CD4-positive, alpha-beta T cell treated with Interleukin-21 for 1 hour (primary cell): ENCODE measurements at regions not wholly inside any gene's neighbourhood (a gene's known extent, or its start where the extent isn't known, plus 50 kb on each side); places are given as distances from the start of the nearest gene placed in this dataset.

Source experiments
- DNase-seq: peaks from one replicate; pipeline ENCODE4 v3.0.0-alpha.2; 2020

DNA sequence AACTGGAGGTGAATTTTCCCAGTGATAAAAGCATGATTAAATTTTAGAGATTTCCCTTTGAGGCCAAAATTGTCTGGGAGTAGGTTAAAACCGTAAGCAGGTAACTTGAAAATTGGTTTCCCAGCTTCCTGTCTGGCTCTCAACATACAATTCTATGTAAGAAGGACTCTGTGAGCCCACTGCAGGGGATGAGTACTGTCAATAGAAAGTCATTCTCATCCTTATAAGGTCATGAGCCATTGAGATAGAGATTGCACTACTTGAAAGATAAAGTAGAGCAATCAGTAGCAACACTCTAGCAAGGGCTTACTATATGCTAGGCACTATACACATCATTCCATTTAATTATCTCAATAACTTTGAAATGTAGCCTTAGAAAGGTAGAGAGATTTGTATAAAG is 225.6 kb upstream of the HMGA2 start:
- DNase-seq: no peak

DNA sequence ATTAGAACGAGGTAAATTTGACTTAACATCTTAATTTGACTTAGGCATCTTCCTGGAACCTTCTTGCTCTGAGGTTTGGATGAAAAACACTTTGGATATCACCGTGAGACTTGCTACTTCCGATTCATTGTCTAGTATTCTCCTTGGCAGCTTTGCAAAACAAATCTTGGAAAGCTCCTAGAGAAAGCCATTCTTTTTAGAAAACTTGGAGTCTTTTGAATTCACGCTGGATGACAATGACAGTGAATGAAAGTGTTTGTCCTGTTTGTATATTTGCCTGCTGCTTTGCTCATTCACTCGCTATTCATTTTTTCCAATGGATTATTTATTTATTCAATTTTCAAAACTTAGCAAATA is 222.1 kb upstream of the HMGA2 start:
- no peak for DNase-seq

DNA sequence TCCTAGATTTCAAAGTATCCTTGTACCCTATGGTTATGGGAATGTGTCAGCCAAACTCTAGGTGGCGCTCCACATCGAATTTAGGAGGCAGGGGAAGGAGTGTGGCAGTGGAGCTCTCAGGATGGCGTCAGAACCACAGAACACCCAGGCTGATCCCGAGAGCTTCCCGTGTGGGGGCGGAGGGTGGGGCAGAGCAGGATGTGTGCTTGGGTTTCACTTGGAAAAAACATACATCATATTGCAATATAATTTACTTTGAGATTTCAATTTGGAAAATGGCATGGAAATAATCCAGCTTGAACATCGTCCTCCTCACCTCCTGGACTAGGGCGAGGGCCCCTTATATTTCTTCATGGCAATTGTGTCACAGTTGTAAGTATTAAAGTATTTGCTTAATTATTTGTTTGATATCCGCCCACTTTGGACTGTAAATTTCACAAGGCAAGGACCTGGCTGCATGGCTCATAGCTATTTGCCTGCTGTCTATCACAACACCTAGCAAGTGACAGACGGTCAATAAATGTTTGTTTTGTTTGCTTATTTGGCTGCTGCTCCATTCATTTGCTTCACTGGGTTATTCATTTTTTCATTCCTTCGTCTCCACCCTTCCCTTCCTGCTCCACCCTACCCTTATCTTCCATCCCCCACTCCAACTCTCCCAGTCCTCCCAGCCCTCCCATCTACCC is 221.5 kb upstream of the HMGA2 start:
- peak; percentile 2 for DNase-seq

GRCh38 chr12:65603438-65604351 is 220.6 kb upstream of the HMGA2 start:
- no peak for DNase-seq

- no peak for DNase-seq
These were observed 219.3 kb upstream of the HMGA2 start for GRCh38 chr12:65605019-65605418.

GRCh38 chr12:65606008-65606766 is 218.1 kb upstream of the HMGA2 start:
- DNase-seq: no peak

- DNase-seq: no peak
These were observed 216.9 kb upstream of the HMGA2 start for GRCh38 chr12:65607401-65607841.

DNA sequence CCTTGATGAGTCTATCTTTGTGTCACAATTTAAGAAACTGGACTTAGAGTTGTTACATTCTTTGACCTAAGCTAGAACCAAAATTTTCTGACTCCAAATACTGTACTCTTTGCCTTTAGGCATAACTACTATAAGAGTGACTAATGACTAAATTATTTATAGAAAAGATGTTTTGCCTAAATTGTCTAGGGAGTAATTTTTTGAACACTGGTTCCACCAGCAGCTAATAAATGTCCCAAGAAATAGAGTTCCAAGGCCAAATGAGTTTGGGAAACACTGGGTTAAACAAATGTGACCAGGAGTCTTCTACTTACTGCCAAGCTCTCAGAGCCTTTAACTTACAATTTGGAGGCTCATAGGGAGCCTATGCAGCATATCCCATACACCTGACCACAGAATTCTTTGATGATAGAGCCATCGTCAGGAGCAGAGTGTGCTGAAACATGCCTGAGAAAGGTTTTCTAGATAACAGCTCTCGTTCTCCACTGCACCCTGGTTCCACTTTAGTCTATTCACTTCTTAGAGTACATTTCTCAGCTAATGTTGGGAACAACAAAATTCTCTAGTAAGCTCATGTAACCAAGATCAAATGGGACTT is 215.9 kb upstream of the HMGA2 start:
- DNase-seq: no peak

- DNase-seq: no peak
These were observed 214.9 kb upstream of the HMGA2 start for GRCh38 chr12:65609359-65609771.

DNA sequence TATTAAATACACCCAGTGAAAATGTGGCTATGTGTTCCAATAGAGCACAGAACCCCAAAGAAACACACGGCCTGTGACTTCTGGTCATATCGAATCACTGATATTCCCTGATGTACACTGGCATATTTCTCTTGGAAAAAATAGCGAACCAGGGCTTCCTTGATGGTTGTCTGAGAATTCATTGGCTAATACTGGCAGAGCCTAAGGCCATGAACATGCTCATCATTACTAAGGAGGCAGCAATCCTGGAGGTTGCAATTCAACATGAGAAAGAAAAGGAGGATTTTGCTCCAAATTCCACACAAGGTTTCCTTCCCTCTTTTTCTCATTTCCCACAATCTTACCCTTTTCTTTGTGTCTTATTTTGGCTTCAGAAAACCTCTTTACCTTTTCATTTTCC is 212.9 kb upstream of the HMGA2 start:
- no peak for DNase-seq

DNA sequence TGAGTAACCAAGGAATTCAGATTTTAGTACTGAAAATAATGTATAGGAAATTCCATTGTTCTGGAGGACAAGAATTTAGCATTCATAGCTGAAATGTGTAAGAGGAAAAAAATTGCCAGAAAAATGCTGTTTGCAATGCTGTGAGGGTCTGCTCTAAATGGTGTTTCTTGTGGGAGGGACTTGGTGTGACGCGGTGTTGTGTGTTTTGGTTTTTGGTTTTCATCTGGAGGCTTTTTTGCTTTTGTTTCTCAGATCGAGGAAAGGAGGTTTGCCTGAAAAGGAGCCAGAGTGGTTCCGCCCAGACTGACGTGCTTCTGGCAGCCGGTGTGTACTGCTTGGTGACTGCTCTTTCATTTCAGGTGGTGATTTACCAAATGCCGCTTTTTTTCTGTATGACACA is 211.8 kb upstream of the HMGA2 start:
- DNase-seq: no peak

GRCh38 chr12:65613692-65614091 is 210.6 kb upstream of the HMGA2 start:
- no peak for DNase-seq

DNA sequence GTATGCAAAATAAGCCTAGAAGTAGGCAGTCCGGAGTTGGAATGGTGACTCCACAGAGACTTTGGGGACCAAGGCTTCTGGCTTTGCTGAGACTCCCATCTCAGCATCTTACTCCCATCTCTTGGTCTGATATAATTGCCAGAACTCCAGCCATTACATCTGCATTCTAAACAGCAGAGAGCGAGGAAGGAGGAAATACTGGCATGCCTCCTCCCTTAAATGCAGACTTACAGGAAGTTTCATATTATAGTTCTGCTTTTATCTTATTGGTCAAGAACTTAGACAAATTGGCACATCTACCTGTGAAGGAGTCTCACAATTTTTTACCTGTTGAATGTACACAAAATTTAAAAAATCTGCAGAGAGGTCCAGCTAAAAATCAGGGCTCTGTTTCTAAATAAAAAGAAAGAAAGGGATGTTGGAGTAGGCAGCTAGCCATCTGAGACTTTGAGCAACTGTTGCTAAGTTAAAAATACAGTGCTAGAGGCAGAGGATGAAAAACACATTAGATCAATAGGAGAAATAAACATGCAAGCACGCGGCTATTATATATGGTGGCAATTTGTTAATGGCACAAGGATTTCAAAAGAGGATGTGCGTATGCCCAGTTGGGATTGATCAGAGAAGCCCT is 209.9 kb upstream of the HMGA2 start:
- no peak for DNase-seq

DNA sequence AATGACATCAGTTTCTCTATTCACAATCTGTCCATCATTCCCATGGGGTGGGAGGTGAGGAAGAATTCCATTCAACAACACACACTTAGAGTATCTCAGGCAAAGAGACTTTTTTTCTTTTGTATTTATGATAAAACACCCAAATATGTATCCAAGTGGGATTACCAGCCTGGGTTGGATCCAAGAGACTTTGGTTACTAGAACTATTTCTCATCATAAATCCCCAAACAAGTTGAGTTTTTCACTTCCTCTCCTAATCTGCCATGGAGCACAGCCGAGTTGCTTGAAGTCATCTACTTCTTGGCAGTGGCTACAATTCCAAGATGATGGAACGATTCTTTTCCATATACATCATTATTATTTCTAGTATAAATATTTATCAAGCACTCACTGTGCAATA is 209.2 kb upstream of the HMGA2 start:
- no peak for DNase-seq

DNA sequence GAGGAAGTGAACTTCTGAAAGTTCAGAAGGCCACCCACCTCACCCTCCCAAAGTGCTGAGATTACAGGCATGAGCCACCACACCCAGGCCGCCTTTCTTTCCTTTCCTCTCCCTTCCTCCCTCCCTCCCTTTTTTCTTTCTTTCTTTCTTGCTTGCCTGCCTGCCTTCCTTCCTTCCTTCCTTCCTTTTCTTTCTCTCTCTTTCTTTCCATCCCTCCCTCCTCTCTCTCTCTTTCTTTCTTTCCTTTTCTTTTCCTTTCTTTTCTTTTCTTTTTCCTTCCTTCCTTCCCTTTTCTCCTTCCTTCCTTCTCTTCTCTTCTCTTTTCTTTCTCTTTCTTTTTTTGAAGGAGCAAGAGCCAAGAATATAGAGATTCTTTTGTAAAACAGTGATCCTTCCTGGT is 208.3 kb upstream of the HMGA2 start:
- no peak for DNase-seq

DNA sequence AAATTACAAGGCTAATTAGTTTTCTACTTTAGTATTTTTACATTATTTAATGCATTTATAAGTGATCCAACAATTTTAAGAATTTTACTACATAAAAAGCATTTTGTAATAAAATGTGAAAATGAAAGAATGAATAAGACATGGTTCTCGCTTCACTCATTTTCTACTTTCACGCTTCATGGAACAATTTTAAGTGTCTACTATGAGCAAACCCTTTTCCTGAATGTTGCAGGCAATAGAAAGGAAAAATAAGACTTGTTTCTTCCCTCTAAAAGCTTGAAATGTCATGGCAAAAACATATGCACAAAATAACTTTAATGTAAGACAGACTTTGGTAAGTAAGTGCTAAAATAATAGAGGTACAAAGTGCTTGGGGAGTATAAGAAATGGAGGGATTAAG is 205.7 kb upstream of the HMGA2 start:
- no peak for DNase-seq

- no peak for DNase-seq
These were observed 205.3 kb upstream of the HMGA2 start for GRCh38 chr12:65619018-65619417.

DNA sequence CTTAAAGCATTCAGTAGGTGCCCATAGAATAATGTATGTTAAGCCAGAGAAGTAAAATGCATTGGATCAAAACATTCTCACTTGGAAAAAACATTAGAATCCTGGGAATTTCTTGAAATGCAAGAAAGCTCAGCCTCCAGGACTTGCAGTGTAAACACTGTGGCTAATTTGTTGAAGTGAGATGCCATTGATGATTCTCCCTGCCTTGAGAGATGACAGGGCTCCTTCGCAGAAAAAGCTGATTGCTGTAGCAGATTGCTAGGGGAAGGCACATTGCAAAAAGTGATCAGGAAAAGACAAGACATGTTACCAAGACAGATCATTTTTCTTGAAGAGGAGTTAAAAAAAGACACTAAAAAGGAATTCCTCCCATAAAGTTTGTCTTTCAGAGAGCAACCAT is 204.2 kb upstream of the HMGA2 start:
- no peak for DNase-seq

DNA sequence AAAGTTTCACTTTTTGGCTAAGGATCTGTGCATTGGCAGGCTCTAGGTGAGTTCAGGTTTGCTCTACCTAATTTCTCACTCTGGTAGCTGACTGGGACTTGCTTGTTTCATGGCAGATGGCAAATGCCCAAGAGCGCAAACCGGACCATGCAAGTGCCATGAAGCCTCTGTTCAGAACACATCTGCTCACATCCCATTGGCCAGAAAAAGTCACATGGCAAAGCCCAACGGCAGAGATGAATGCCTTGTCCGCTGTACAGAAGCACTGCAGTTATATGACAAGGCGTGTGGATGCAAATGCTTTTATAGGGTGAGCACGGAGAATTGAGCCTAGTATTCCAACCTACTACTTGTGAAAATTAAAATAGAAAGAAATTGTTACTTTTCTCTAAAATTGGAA is 202.2 kb upstream of the HMGA2 start:
- no peak for DNase-seq

DNA sequence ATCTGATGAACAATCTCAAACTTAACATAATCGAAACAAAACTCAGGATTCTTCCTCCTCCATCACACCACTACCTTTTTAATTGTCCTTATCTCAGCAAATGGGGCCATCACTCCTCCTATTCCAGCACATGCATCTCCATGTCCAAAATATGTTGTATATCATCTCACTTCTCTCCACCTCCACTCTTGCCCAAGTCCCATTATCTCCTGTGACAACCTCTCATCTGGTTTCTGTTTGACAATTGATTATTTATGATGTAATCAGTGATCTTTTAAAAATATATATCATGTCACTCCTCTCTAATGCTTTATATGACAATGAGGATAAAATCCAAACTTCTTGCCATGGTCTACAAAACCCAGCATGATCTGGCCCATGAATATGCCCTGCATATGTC is 200.8 kb upstream of the HMGA2 start:
- DNase-seq: no peak

GRCh38 chr12:65624554-65625086 is 199.7 kb upstream of the HMGA2 start:
- no peak for DNase-seq

DNA sequence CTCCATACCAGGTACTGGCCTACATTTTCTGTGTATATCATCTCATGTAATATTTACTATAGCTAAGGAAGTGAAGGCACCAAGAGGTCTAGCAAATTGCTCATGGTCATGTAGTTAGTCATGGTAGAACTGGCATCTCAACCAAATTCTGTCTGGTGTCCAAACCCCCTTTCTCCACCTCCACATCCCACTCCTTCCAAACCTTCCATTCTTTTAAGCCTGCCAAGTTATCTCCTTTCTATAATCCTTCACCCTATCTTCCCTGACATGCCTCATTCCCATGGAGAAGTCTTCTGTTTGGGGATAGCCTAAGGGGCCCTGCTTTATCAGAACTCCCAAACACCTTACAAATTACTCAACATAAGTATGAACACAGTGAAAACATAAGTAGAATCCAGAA is 196.2 kb upstream of the HMGA2 start:
- no peak for DNase-seq

DNA sequence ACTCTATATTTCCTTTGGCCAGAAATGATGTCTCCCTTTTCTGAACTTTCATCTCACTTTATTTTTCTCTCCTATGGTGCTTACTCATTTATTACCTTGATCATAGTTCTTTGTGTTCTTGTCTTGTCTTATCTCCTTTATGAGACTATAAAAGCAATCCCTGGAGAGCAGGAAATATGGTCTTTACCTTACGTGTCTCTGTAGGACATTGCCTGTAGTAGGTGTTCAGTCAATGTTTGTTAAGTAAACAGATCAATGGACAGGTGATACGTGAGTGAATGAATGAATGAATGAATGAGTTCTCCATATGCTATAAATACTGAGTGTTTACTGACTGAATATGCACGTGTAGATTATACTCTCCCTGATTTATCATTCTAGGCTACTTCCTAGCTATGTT is 193.7 kb upstream of the HMGA2 start:
- no peak for DNase-seq
